HG03354 (cell line): ENCODE measurements at regions not wholly inside any gene's neighbourhood (a gene's known extent, or its start where the extent isn't known, plus 50 kb on each side); places are given as distances from the start of the nearest gene placed in this dataset.

Source experiments
- ATAC-seq: cut with Tn5 transposase; IDR thresholded peaks from one replicate; pipeline ENCODE4 v1.9.1; 2021; ENCODE audit warnings: mild to moderate bottlenecking; ENCODE audit not compliant: unreplicated experiment, poor library complexity, severe bottlenecking

GRCh38 chr12:84692071-84692470 lies 220.5 kb downstream of the SLC6A15 start:
- no peak for ATAC-seq

DNA sequence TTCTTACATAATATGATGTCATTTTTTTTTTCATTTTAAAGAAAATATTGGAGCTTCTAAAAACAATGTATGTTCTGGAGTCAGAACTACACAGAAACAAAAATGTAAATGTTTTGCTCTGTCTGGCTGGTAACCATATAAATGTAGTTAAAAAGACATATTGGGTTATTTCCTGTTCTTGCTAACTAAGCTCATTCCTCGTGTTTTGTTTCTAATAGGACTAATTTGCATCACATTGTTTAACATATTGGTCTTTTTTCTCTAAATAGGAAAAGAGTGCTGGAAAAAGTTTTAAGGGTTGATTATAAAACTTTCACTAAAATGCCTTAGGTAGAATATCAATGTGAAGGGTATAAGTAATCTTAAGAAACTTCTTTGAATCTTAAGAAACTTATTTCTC lies 221.3 kb downstream of the SLC6A15 start:
- ATAC-seq, result no peak

- no peak for ATAC-seq
These were observed 223.0 kb downstream of the SLC6A15 start for GRCh38 chr12:84689638-84690037.

DNA sequence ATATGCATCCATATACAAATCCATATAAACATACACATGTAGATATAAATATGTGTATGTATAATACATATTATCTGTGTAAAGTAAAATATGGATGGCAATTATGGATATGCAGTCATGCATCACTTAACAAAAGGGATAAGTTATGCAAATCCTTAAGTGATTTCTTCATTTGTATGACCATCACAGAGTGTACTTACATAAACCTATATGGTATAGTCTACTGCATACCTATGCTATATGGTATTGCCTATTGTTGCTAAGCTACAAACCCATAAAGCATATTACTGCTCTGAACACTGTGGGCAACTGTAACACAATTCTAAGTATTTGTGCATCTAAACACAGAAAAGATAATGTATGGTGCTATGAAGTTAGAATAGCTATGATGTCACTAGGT lies 227.2 kb downstream of the SLC6A15 start:
- ATAC-seq, result no peak

GRCh38 chr12:84676787-84677186 lies 235.8 kb downstream of the SLC6A15 start:
- no peak for ATAC-seq

GRCh38 chr12:84661786-84662185 lies 250.8 kb downstream of the SLC6A15 start:
- ATAC-seq, result no peak

- no peak for ATAC-seq
These were observed 252.5 kb downstream of the SLC6A15 start for GRCh38 chr12:84660139-84660538.

GRCh38 chr12:84658877-84659276 lies 253.7 kb downstream of the SLC6A15 start:
- no peak for ATAC-seq

GRCh38 chr12:84656705-84657104 lies 255.9 kb downstream of the SLC6A15 start:
- no peak for ATAC-seq

DNA sequence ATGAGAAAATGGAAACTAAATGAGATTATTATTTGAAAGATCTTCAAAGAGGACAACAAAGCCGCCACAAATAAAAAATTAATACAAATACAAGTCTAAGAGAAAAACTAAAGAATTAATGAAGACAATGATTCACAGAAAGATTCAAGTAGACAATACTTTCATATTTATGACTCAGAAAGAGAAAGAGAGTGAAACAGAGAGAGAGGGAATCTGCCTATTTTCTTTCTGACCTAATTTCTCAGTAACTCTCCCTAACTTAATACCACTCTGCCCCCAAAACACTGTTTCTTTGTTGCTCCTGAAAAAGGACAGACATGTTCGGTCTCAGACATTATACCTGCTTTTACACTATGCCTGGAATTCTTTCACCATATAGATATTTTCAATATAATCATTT lies 259.1 kb downstream of the SLC6A15 start:
- no peak for ATAC-seq

DNA sequence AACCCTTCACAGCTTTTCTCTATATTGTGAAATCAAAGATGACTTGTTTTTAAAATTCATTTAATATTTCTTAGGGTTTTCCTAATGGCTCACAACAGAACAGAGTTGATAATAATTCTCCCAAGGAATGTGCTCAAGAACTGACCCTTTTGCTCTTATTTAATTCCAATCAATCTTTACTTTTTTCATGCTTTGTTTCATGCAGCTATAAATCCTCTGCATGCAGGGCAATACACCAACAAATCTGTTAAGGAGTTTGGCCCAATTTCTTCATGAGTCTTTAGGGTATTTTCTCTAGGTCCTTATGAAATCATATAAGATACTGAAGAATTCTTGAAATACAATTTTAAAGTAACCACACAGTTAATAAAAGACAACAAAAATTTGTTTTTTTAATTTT lies 264.2 kb downstream of the SLC6A15 start:
- ATAC-seq, result no peak

DNA sequence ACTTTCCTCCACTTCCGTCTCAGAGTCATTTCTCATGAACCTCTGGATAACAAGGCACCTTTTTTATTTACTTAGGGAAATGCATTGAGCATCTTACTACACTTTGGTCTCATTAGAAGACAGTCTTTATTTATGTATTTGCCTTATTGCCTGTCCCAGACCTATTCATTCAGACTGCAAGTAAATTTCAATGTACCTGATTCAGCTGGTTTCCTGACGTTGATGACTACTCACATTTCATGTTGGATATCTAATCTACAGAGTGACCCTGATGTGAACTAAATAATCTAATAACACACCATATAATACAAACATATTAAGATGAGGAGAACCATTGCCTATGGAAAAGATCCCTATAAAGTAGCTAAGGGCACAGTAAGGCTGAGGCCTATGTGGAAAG lies 267.7 kb downstream of the SLC6A15 start:
- no peak for ATAC-seq

- ATAC-seq, result no peak
These were observed 268.6 kb downstream of the SLC6A15 start for GRCh38 chr12:84643993-84644392.

DNA sequence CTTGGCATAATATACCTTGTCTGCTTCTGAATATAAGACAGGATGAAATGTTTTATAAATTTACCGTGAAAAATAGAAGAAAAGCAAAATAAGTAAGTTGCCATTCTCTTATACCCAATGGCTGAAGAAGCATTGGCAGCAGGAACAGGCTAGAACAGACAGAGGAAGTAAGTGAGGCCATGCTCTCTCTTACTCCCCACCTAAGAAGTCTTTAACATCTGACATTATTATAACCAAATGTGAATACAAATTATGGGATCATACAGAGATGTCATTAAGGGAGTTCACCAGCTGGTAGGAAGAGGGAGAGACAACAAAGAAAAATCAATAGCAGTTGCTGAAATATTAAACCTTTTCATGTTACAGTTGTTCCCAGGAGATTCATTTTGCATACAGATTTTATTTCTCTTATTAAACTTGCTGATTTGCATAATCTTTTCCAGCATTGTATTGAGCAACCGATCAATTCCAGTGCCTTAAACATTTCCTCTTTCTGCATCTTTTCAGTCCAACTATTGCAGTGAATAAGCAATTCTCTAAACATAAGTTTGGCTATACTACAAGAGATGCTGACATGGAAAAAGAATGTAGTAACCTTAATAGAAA lies 270.6 kb downstream of the SLC6A15 start:
- no peak for ATAC-seq

DNA sequence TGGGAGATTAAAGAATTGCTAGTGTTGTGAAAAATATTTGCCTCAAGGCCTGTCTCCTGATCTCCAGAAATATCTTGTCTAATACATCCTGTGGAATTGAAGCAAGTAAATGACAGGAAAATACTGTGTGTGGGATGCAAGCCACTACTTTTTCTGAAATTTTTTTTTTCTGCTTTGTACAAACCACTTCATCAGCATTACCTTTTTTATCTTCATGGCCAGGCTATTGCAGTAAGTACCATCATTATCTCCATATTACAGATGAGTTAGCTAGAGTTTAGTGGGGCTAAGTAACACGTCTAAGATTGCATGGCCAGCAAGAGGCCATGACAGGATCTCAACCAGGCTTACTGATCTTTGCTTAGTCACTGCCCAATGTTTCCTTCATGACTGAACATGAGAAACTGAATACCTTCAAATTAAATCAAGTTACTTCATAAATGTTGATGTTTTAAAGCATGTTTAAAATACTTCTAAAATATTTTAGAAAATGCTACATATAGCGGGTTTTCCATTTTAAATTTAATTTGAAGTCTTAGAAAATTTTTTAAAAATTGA lies 273.7 kb downstream of the SLC6A15 start:
- ATAC-seq, result no peak

- no peak for ATAC-seq
These were observed 274.7 kb downstream of the SLC6A15 start for GRCh38 chr12:84637926-84638325.

DNA sequence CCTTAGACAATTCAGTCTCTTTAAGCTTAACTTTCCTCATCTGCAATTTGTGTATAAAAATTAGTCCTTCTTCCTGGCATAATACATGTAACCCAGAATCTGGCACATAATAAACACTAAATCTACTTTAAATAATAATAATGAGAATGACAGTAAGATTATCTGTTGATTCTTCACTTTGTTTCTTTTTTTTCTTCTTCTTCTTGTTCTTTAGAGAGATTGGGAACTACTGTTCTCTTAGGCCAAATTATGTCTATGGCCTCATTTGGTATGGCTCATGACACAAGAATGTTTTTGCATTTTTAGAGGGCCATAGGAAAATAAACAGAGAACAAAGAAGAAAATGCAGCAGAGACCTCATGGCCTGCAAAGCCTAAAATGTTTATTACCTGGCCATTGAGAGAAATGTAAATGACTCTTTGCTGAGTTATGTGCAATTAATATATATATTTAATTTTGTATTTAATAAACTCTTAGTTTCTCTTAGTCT lies 275.8 kb downstream of the SLC6A15 start:
- no peak for ATAC-seq

DNA sequence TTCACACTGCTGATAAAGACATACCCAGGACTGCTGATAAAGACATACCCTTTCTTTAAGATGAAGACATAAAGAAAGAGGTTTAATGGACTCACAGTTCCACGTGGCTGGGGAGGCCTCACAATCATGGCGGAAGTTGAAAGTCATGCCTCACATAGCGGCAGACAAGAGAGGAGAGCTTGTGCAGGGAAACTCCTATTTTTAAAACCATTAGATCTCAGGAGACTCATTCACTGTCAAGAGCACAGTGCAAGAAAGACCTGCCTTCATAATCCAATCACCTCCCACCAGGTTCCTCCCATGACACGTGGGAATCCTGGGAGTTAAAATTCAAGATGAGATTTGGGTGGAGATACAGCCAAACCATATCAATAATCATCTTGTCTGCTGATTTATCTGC lies 278.1 kb downstream of the SLC6A15 start:
- ATAC-seq, result no peak

- ATAC-seq, result no peak
These were observed 280.0 kb downstream of the SLC6A15 start for GRCh38 chr12:84632556-84632955.

GRCh38 chr12:84631020-84631419 lies 281.6 kb downstream of the SLC6A15 start:
- no peak for ATAC-seq

GRCh38 chr12:84627593-84627992 lies 285.0 kb downstream of the SLC6A15 start:
- no peak for ATAC-seq

- ATAC-seq, result no peak
These were observed 288.0 kb downstream of the SLC6A15 start for GRCh38 chr12:84624601-84625000.
